Calu3 (cell line): ENCODE measurements at regions not wholly inside any gene's neighbourhood (a gene's known extent, or its start where the extent isn't known, plus 50 kb on each side); places are given as distances from the start of the nearest gene placed in this dataset.

Source experiments
- BruUV-seq: library from RNA; stranded (reverse); fragments of 400-500 nt; replicated peaks from 2 replicates; lab custom pipeline; 2021; lab: Mats Ljungman, UMichigan
- CTCF ChIA-PET: fragments of 300-600 bp; sonication (Branson Sonifier 250); formaldehyde crosslinking; loops from one replicate; lab custom pipeline; 2022; ENCODE audit warnings: antibody characterized with exemption; lab: Charles Lee
- DNase-seq: peaks from one replicate; pipeline ENCODE4 v3.0.0; 2022
- H3K27ac Mint-ChIP-seq: one replicate; pipeline ENCODE4 v1.8.0; 2022; ENCODE audit warnings: mixed read lengths; ENCODE audit not compliant: unreplicated experiment
- H3K27me3 Mint-ChIP-seq: one replicate; pipeline ENCODE4 v1.8.0; 2022; ENCODE audit warnings: mixed read lengths; ENCODE audit not compliant: unreplicated experiment
- H3K36me3 Mint-ChIP-seq: one replicate; pipeline ENCODE4 v1.8.0; 2022; ENCODE audit warnings: mild to moderate bottlenecking, moderate library complexity, mixed read lengths; ENCODE audit not compliant: insufficient read depth, unreplicated experiment
- H3K4me1 Mint-ChIP-seq: one replicate; pipeline ENCODE4 v1.8.0; 2022; ENCODE audit warnings: mild to moderate bottlenecking, low read depth, mixed read lengths; ENCODE audit not compliant: unreplicated experiment
- H3K4me3 Mint-ChIP-seq: one replicate; pipeline ENCODE4 v1.8.0; 2022; ENCODE audit warnings: mild to moderate bottlenecking, low read depth, moderate library complexity, mixed read lengths; ENCODE audit not compliant: unreplicated experiment
- H3K9me3 Mint-ChIP-seq: one replicate; pipeline ENCODE4 v1.8.0; 2022; ENCODE audit warnings: low read depth, mixed read lengths; ENCODE audit not compliant: unreplicated experiment
- intact Hi-C: fragments of 100-400 bp; cut with micrococcal nuclease; formaldehyde crosslinking; loops from one replicate; pipeline ENCODE4 v1.10.0; 2022; ENCODE audit not compliant: unreplicated experiment
- TF ChIP-seq, protein P1 (sequence below): fragments of 200-600 bp; IDR thresholded peaks from one replicate; pipeline ENCODE4 v1.8.0; 2022; ENCODE audit warnings: antibody characterized with exemption; ENCODE audit not compliant: unreplicated experiment

- intact Hi-C loops = no loop called here
- CTCF ChIA-PET = no interaction called here
- TF ChIP-seq, protein P1, sequence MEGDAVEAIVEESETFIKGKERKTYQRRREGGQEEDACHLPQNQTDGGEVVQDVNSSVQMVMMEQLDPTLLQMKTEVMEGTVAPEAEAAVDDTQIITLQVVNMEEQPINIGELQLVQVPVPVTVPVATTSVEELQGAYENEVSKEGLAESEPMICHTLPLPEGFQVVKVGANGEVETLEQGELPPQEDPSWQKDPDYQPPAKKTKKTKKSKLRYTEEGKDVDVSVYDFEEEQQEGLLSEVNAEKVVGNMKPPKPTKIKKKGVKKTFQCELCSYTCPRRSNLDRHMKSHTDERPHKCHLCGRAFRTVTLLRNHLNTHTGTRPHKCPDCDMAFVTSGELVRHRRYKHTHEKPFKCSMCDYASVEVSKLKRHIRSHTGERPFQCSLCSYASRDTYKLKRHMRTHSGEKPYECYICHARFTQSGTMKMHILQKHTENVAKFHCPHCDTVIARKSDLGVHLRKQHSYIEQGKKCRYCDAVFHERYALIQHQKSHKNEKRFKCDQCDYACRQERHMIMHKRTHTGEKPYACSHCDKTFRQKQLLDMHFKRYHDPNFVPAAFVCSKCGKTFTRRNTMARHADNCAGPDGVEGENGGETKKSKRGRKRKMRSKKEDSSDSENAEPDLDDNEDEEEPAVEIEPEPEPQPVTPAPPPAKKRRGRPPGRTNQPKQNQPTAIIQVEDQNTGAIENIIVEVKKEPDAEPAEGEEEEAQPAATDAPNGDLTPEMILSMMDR = no peak
- Mint-ChIP-seq H3K27ac (no peak overlapping the region), H3K4me3 (no peak overlapping the region), H3K36me3 (no peaks in the 10 kb centered on the region), H3K4me1 (peaks cover 10% of the 10 kb centered on the region), H3K9me3 (peaks cover 2% of the 10 kb centered on the region), H3K27me3 (no peaks in the 10 kb centered on the region)
- DNase-seq = no peak
- no TSS peak for BruUV-seq
Observed at GRCh38 chr1:98314601-98315000, 346.9 kb upstream of the SNX7 start.

GRCh38 chr1:98306517-98307089 lies 354.9 kb upstream of the SNX7 start:
- intact Hi-C loops = no loop called here
- no TSS peak for BruUV-seq
- no peak overlapping the region for H3K4me3 Mint-ChIP-seq
- H3K4me1 Mint-ChIP-seq = no peaks in the 10 kb centered on the region
- TF ChIP-seq, protein P1 = no peak
- no peaks in the 10 kb centered on the region for H3K27me3 Mint-ChIP-seq
- peaks cover 4% of the 10 kb centered on the region for H3K9me3 Mint-ChIP-seq
- H3K27ac Mint-ChIP-seq = no peak overlapping the region
- H3K36me3 Mint-ChIP-seq = no peaks in the 10 kb centered on the region
- no peak for DNase-seq
- CTCF ChIA-PET = no interaction called here

DNA sequence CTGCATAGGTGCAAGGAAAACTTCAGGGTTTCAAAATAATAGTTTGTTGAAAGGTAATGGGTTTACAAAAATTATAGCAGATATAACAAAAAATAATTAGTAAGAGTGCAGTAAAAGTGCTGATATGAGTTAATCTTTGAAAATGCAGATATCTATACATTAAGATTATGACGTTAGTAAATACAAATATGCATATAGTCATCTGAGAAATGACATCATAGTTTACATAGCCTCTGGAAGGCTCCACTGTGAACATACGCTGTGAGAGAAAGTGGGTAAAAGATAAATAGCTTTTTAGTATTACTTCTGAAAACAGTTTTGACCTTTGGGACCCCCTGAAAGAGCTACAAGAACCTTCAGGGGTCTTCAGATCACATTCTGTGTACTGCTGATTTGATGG lies 356.2 kb upstream of the SNX7 start:
- no peaks in the 10 kb centered on the region for H3K27me3 Mint-ChIP-seq
- BruUV-seq = no TSS peak
- H3K9me3 Mint-ChIP-seq = peaks cover 4% of the 10 kb centered on the region
- no peak overlapping the region for H3K4me3 Mint-ChIP-seq
- CTCF ChIA-PET = interaction anchor here (0.6 kb wide), 2 partner anchors 13 to 1238 kb away, joined by 3 to 5 read pairs; no protein-coding TSS in a partner anchor
- H3K27ac Mint-ChIP-seq = peak overlapping the region; percentile 43
- H3K36me3 Mint-ChIP-seq = no peaks in the 10 kb centered on the region
- no peaks in the 10 kb centered on the region for H3K4me1 Mint-ChIP-seq
- DNase-seq = no peak
- TF ChIP-seq, protein P1 = no peak
- intact Hi-C loops = no loop called here

- no peaks in the 10 kb centered on the region for H3K36me3 Mint-ChIP-seq
- no peak overlapping the region for H3K27ac Mint-ChIP-seq
- H3K4me3 Mint-ChIP-seq = no peak overlapping the region
- no peak for DNase-seq
- peaks cover 3% of the 10 kb centered on the region for H3K9me3 Mint-ChIP-seq
- CTCF ChIA-PET = no interaction called here
- no peaks in the 10 kb centered on the region for H3K4me1 Mint-ChIP-seq
- TF ChIP-seq, protein P1 = no peak
- intact Hi-C loops = no loop called here
- no TSS peak for BruUV-seq
- H3K27me3 Mint-ChIP-seq = no peaks in the 10 kb centered on the region
Observed at GRCh38 chr1:98304888-98305287, 356.6 kb upstream of the SNX7 start.
